ENCODE measurements at regions not wholly inside any gene's neighbourhood (a gene's known extent, or its start where the extent isn't known, plus 50 kb on each side); places are given as distances from the start of the nearest gene placed in this dataset.

GRCh38 chr2:20523799-20524187, 76.9 kb downstream of the RHOB start:
- DNase-seq: no peak

GRCh38 chr2:20524412-20525040, 77.7 kb downstream of the RHOB start:
- DNase-seq: no peak

- DNase-seq: no peak
These were observed 78.5 kb downstream of the RHOB start for GRCh38 chr2:20525041-20526035.

GRCh38 chr2:20526160-20526559, 79.3 kb downstream of the RHOB start:
- no peak for DNase-seq

GRCh38 chr2:20526708-20527107, 79.8 kb downstream of the RHOB start:
- no peak for DNase-seq

- DNase-seq: no peak
These were observed 81.8 kb downstream of the RHOB start for GRCh38 chr2:20528713-20529112.

GRCh38 chr2:20530520-20530919, 83.6 kb downstream of the RHOB start:
- DNase-seq: no peak

GRCh38 chr2:20531633-20532262, 84.9 kb downstream of the RHOB start:
- DNase-seq: no peak

- DNase-seq: no peak
These were observed 86.0 kb downstream of the RHOB start for GRCh38 chr2:20532634-20533437.

- no peak for DNase-seq
These were observed 87.2 kb downstream of the RHOB start for GRCh38 chr2:20533993-20534622.

- DNase-seq: no peak
These were observed 88.3 kb downstream of the RHOB start for GRCh38 chr2:20534913-20535801.

- DNase-seq: no peak
These were observed 89.9 kb downstream of the RHOB start for GRCh38 chr2:20536619-20537422.

- no peak for DNase-seq
These were observed 90.8 kb downstream of the RHOB start for GRCh38 chr2:20537423-20538307.

- no peak for DNase-seq
These were observed 91.6 kb downstream of the RHOB start for GRCh38 chr2:20538308-20539132.

GRCh38 chr2:20539133-20539719, 92.4 kb downstream of the RHOB start:
- no peak for DNase-seq

GRCh38 chr2:20539776-20540586, 93.1 kb downstream of the RHOB start:
- no peak for DNase-seq
